Panc1 (cell line): ENCODE measurements at regions not wholly inside any gene's neighbourhood (a gene's known extent, or its start where the extent isn't known, plus 50 kb on each side); places are given as distances from the start of the nearest gene placed in this dataset.

Source experiments
- ATAC-seq: fragments of 200-7000 bp; cut with Tn5 transposase; 2 replicates; pipeline ENCODE4 v1.9.1; 2020; ENCODE audit warnings: mild to moderate bottlenecking, moderate library complexity
- BruUV-seq: library from RNA; stranded (reverse); fragments of 400-500 nt; replicated peaks from 2 replicates; lab custom pipeline; 2021; lab: Mats Ljungman, UMichigan
- CTCF ChIA-PET: fragments of 300-600 bp; sonication (Branson Sonifier 250); formaldehyde crosslinking; loops from one replicate; lab custom pipeline; 2022; ENCODE audit warnings: antibody characterized with exemption; lab: Charles Lee
- POLR2A ChIA-PET: fragments of 300-600 bp; sonication (Branson Sonifier 250); formaldehyde crosslinking; loops from one replicate; lab custom pipeline; 2022; ENCODE audit warnings: antibody characterized with exemption; lab: Charles Lee
- DNase-seq: peaks from one replicate; pipeline ENCODE4 v3.0.0-alpha.2; 2010; ENCODE audit warnings: low read depth, low spot score
- H3K27ac ChIP-seq: 2 replicates; pipeline ENCODE4 v1.5.1; 2011; ENCODE audit warnings: mild to moderate bottlenecking, low read length, inconsistent platforms
- H3K27me3 ChIP-seq: fragments of 200-500 bp; sonication (Bioruptor generic); 2 replicates; pipeline ENCODE4 v1.6.0; 2014; ENCODE audit warnings: low read length, inconsistent platforms; ENCODE audit not compliant: control insufficient read depth, insufficient read depth
- H3K36me3 ChIP-seq: fragments of 200-500 bp; sonication (Bioruptor generic); 2 replicates; pipeline ENCODE4 v1.5.1; 2014; ENCODE audit warnings: inconsistent platforms, mild to moderate bottlenecking, low read length, moderate library complexity; ENCODE audit not compliant: control insufficient read depth, insufficient read depth
- H3K4me1 ChIP-seq: 2 replicates; pipeline ENCODE4 v1.5.1; 2011; ENCODE audit warnings: inconsistent platforms, mild to moderate bottlenecking, low read length, moderate library complexity; ENCODE audit not compliant: control insufficient read depth, insufficient read depth
- H3K4me3 ChIP-seq, 2 experiments: 2 replicates each; pipeline ENCODE4 v1.5.1; 2011 to 2012; ENCODE audit warnings: low read depth in 2 of 2, low read length in 2 of 2, mild to moderate bottlenecking in 2 of 2, inconsistent platforms in 1 of 2, moderate library complexity in 1 of 2
- H3K9me3 ChIP-seq: fragments of 200-500 bp; sonication (Bioruptor generic); 2 replicates; pipeline ENCODE4 v1.5.1; 2014; ENCODE audit warnings: low read depth, mild to moderate bottlenecking, inconsistent platforms, low read length, moderate library complexity; ENCODE audit not compliant: control insufficient read depth, insufficient read depth
- CTCF ChIP-seq: fragments of 450-650 bp; IDR thresholded peaks from 2 replicates; pipeline ENCODE4 v1.5.1; 2017; ENCODE audit warnings: mild to moderate bottlenecking
- POLR2AphosphoS5 ChIP-seq: IDR thresholded peaks from 2 replicates; pipeline ENCODE4 v1.6.1; 2012; ENCODE audit warnings: mild to moderate bottlenecking, low read depth, low read length, moderate library complexity
- REST ChIP-seq, 2 experiments: IDR thresholded peaks; 2 replicates each; pipeline ENCODE4 v1.6.1; 2011 to 2012; ENCODE audit warnings: low read depth in 2 of 2, control low read depth in 1 of 2, low read length in 1 of 2, mild to moderate bottlenecking in 1 of 2, moderate library complexity in 1 of 2; ENCODE audit not compliant: insufficient read depth in 1 of 2
- SIN3A ChIP-seq: IDR thresholded peaks from 2 replicates; pipeline ENCODE4 v1.6.1; 2012; ENCODE audit warnings: low read depth, mild to moderate bottlenecking, low read length, moderate library complexity, borderline replicate concordance; ENCODE audit not compliant: insufficient read depth
- TCF7L2 ChIP-seq: IDR thresholded peaks from 2 replicates; pipeline ENCODE4 v1.6.1; 2011; ENCODE audit warnings: mild to moderate bottlenecking, low read depth, low read length, inconsistent platforms
- in situ Hi-C: cut with HindIII; loops from 2 replicates; pipeline ENCODE4 v1.10.0; 2016; ENCODE audit warnings: low sequenced_read_pairs, low pct_unique_long_range_greater_than_20kb
- intact Hi-C: fragments of 100-400 bp; cut with micrococcal nuclease; formaldehyde crosslinking; loops from one replicate; pipeline ENCODE4 v1.10.0; 2022; ENCODE audit not compliant: unreplicated experiment

GRCh38 chr3:36221975-36222374 is 158.3 kb upstream of the STAC start:
- Histone ChIP-seq H3K27me3 (no peaks in the 10 kb centered on the region), H3K36me3 (no peaks in the 10 kb centered on the region), H3K27ac (no peak overlapping the region), H3K4me1 (no peaks in the 10 kb centered on the region), H3K9me3 (no peaks in the 10 kb centered on the region), H3K4me3 (no peak overlapping the region)
- DNase-seq = no peak
- BruUV-seq = no TSS peak
- in situ Hi-C loops = no loop called here
- no peak for ATAC-seq
- TF ChIP-seq CTCF (no peak), REST (IDR thresholded peaks at IDR 0.05; ENCODE audit: insufficient read depth in 1 of 2, low read depth in 2 of 2, low read length in 1 of 2) (peak in 1 of 2 experiments; percentile 33; a peak in 1 of 4 replicates)
- CTCF ChIA-PET = no interaction called here
- intact Hi-C loops = no loop called here
- POLR2A ChIA-PET = no interaction called here

GRCh38 chr3:36227980-36228379 is 152.3 kb upstream of the STAC start:
- in situ Hi-C loops (no loop called here), intact Hi-C loops (no loop called here)
- Histone ChIP-seq H3K36me3 (no peaks in the 10 kb centered on the region), H3K27ac (no peak overlapping the region), H3K4me3 (no peak overlapping the region), H3K27me3 (no peaks in the 10 kb centered on the region), H3K9me3 (no peaks in the 10 kb centered on the region), H3K4me1 (no peaks in the 10 kb centered on the region)
- BruUV-seq = no TSS peak
- ChIA-PET POLR2A (no interaction called here), CTCF (no interaction called here)
- TF ChIP-seq TCF7L2 (no peak), SIN3A (no peak), CTCF (no peak), POLR2AphosphoS5 (no peak), REST (IDR thresholded peaks at IDR 0.05; ENCODE audit: insufficient read depth in 1 of 2, low read depth in 2 of 2, low read length in 1 of 2) (no peak)
- DNase-seq = no peak
- no peak for ATAC-seq
